Endothelial cell of umbilical vein (primary cell): ENCODE measurements at regions not wholly inside any gene's neighbourhood (a gene's known extent, or its start where the extent isn't known, plus 50 kb on each side); places are given as distances from the start of the nearest gene placed in this dataset.
A peak's percentile ranks its signal among the peaks of the same experiment; 100 is the strongest.

Experiments
- BruUV-seq: library from RNA; stranded (reverse); fragments of 400-500 nt; replicated peaks from 2 replicates; lab custom pipeline; 2021; lab: Mats Ljungman, UMichigan
- CTCF ChIA-PET: fragments of 300-600, 350-600 bp; sonication (Branson Sonifier 250); formaldehyde crosslinking; loops from one replicate; lab custom pipeline; 2021; ENCODE audit warnings: antibody characterized with exemption, inconsistent platforms; lab: Charles Lee
- POLR2A ChIA-PET: fragments of 300-600, 350-600 bp; sonication (Branson Sonifier 250); formaldehyde crosslinking; loops from one replicate; lab custom pipeline; 2021; ENCODE audit warnings: antibody characterized with exemption, inconsistent platforms; lab: Charles Lee
- DNase-seq: peaks from one replicate; pipeline ENCODE4 v3.0.0-alpha.2; 2011; ENCODE audit warnings: low read depth, low spot score
- FAIRE-seq: peaks from 2 replicates; lab custom pipeline; 2011; peaks lifted over from hg19 to GRCh38; lab: Jason Lieb, UNC
- H2AFZ ChIP-seq: 2 replicates; pipeline ENCODE4 v1.6.0; 2012; ENCODE audit warnings: low read depth, low read length, control low read depth, inconsistent platforms
- H3K27ac ChIP-seq: 2 replicates; pipeline ENCODE4 v1.5.1; 2011; ENCODE audit warnings: low read depth, mild to moderate bottlenecking, control low read depth, low read length, moderate library complexity; ENCODE audit not compliant: insufficient read depth
- H3K27me3 ChIP-seq, 2 experiments: 2 replicates each; pipeline versions ENCODE4 v1.6.0 to v1.6.1; 2011; ENCODE audit warnings: low read length in 2 of 2, mixed read lengths in 1 of 2; ENCODE audit not compliant: control insufficient read depth in 2 of 2, insufficient read depth in 2 of 2
- H3K36me3 ChIP-seq, 2 experiments: 2 replicates in 1 of 2; 3 replicates in 1 of 2; pipeline ENCODE4 v1.5.1; 2011; ENCODE audit warnings: low read length in 2 of 2, mild to moderate bottlenecking in 1 of 2, moderate library complexity in 1 of 2; ENCODE audit not compliant: control insufficient read depth in 2 of 2, insufficient read depth in 2 of 2; ENCODE audit errors: extremely low read depth in 1 of 2
- H3K4me1 ChIP-seq: 3 replicates; pipeline ENCODE4 v1.5.1; 2011; ENCODE audit warnings: mild to moderate bottlenecking, low read length; ENCODE audit not compliant: control insufficient read depth, insufficient read depth; ENCODE audit errors: extremely low read depth
- H3K4me2 ChIP-seq: 2 replicates; pipeline ENCODE4 v1.6.1; 2011; ENCODE audit warnings: low read length, control low read depth, mixed read lengths; ENCODE audit not compliant: insufficient read depth
- H3K4me3 ChIP-seq, 3 experiments: fragments of 200-600 bp in 1 of 3; sonication (generic), shearing (Covaris generic) in 1 of 3; replicated peaks in 1 of 3; 2 replicates each; pipeline ENCODE4 v1.5.1; 2011 to 2016; ENCODE audit warnings: control low read depth in 3 of 3, low read length in 3 of 3, mild to moderate bottlenecking in 2 of 3, inconsistent platforms in 1 of 3, low read depth in 1 of 3, moderate library complexity in 1 of 3; ENCODE audit not compliant: insufficient read depth in 1 of 3
- H3K79me2 ChIP-seq: 2 replicates; pipeline ENCODE4 v1.6.0; 2012; ENCODE audit warnings: low read length, inconsistent platforms; ENCODE audit not compliant: control insufficient read depth, insufficient read depth
- H3K9ac ChIP-seq: replicated peaks from 2 replicates; pipeline ENCODE3; 2011; ENCODE audit warnings: low read length, control low read depth; ENCODE audit not compliant: insufficient read depth; ENCODE audit errors: extremely low read depth
- H3K9me1 ChIP-seq: replicated peaks from 3 replicates; pipeline ENCODE4 v1.6.0; 2011; ENCODE audit warnings: mild to moderate bottlenecking, low read length; ENCODE audit not compliant: control insufficient read depth, insufficient read depth; ENCODE audit errors: extremely low read depth
- H3K9me3 ChIP-seq: replicated peaks from 2 replicates; pipeline ENCODE4 v1.5.1; 2012; ENCODE audit warnings: low read length, inconsistent platforms; ENCODE audit not compliant: control insufficient read depth, insufficient read depth
- H4K20me1 ChIP-seq: replicated peaks from 2 replicates; pipeline ENCODE3; 2011; ENCODE audit warnings: mild to moderate bottlenecking, low read length; ENCODE audit not compliant: control insufficient read depth, insufficient read depth; ENCODE audit errors: extremely low read depth
- EZH2 ChIP-seq: IDR thresholded peaks from 2 replicates; pipeline ENCODE4 v1.6.1; 2012; ENCODE audit warnings: borderline replicate concordance, low read depth, mild to moderate bottlenecking, moderate library complexity, low read length, inconsistent platforms; ENCODE audit not compliant: severe bottlenecking
- FOS ChIP-seq: IDR thresholded peaks from 2 replicates; pipeline ENCODE4 v1.6.1; 2011; ENCODE audit warnings: mild to moderate bottlenecking, low read length, moderate library complexity, borderline replicate concordance; ENCODE audit not compliant: insufficient read depth
- JUN ChIP-seq: IDR thresholded peaks from 2 replicates; pipeline ENCODE4 v1.6.1; 2011; ENCODE audit warnings: borderline replicate concordance, low read depth; ENCODE audit not compliant: insufficient read length, insufficient read depth
- MYC ChIP-seq: IDR thresholded peaks from one replicate; pipeline ENCODE4 v1.6.1; 2011; ENCODE audit warnings: mild to moderate bottlenecking, low read depth, low read length
- POLR2AphosphoS5 ChIP-seq: IDR thresholded peaks from 2 replicates; pipeline ENCODE4 v1.6.1; 2012; ENCODE audit warnings: low read depth, mild to moderate bottlenecking, control low read depth, low read length, moderate library complexity; ENCODE audit not compliant: insufficient read depth
- dilution Hi-C: fragments of 300-500 bp; cut with MboI; formaldehyde crosslinking; loops from one replicate; pipeline ENCODE4 v1.15.0; 2019; ENCODE audit warnings: low sequenced_read_pairs; ENCODE audit not compliant: extremely low pct_ligation_motif_present
- intact Hi-C: fragments of 100-400 bp; cut with micrococcal nuclease; formaldehyde crosslinking; loops from one replicate; pipeline ENCODE4 v1.10.0; 2022
- TF ChIP-seq, protein P1 (sequence below), 2 donors: IDR thresholded peaks; 1 replicate in 1 of 2; 2 replicates in 1 of 2; pipeline ENCODE4 v1.5.1; 2011; ENCODE audit warnings: low read length in 2 of 2, mild to moderate bottlenecking in 2 of 2, moderate library complexity in 2 of 2, control low read depth in 1 of 2, inconsistent platforms in 1 of 2, low read depth in 1 of 2; ENCODE audit not compliant: insufficient read depth in 1 of 2; ENCODE audit errors: extremely low read depth in 1 of 2

DNA sequence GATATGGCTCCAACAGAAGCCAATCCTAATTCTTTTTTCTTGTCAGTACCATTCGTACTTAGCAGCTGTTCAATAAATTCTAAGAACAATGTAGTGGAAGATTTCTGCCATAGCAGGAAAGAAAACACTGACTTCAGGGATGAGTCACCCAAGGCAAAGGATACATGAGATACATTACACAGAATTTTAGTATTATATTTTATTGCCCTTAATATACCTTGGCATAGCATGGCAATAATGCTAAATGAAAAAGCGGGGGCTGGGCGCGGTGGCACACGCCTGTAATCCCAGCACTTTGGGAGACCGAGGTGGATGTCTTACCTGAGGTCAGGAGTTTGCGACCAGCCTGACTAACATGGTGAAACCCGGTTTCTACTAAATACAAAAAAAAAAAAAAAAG, 619.1 kb upstream of the DAB2 start:
- Histone ChIP-seq H3K4me3 (no peak overlapping the region), H3K27ac (no peak overlapping the region), H3K36me3 (no peaks in the 10 kb centered on the region), H4K20me1 (no peaks in the 10 kb centered on the region), H3K4me1 (peaks cover 41% of the 10 kb centered on the region), H3K27me3 (no peaks in the 10 kb centered on the region), H3K4me2 (peak overlapping the region; percentile 29), H3K9me3 (no peaks in the 10 kb centered on the region), H3K9ac (no peak overlapping the region), H2AFZ (no peak overlapping the region), H3K9me1 (no peaks in the 10 kb centered on the region), H3K79me2 (no peaks in the 10 kb centered on the region)
- dilution Hi-C loops: no loop called here
- BruUV-seq: no TSS peak
- ChIA-PET CTCF (no interaction called here), POLR2A (interaction anchor here (0.7 kb wide), 1 partner anchor 673 kb away, joined by 3 read pairs; no protein-coding TSS in a partner anchor)
- TF ChIP-seq JUN (peak; percentile 47), POLR2AphosphoS5 (no peak), FOS (peak; percentile 65), EZH2 (no peak)
- intact Hi-C loops: loop anchor here (10.0 kb wide), 1 partner anchor 511 kb away; no protein-coding TSS in a partner anchor
- FAIRE-seq: no peak
- peak; percentile 28 for DNase-seq

DNA sequence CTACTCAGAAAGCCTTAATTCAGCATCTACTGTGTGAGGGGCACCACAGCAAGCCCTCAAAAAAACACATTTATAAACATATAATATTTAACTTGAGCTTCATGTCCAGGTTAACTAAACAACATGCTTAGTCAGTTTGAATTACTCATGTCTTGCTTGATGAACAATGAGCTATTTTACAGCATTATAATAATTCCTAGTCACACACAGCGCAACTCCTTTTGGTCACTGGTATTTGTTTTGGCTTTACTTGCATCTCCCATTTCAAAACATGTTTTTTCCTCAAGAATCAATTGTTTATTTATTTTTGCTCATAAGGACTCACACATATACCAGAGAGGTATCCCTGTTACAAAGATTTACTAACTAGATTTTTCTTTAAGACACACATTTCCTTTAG, 616.7 kb upstream of the DAB2 start:
- H3K79me2 ChIP-seq: no peaks in the 10 kb centered on the region
- no peaks in the 10 kb centered on the region for H3K9me3 ChIP-seq
- dilution Hi-C loops (no loop called here), intact Hi-C loops (loop anchor here (10.0 kb wide), 1 partner anchor 513 kb away; no protein-coding TSS in a partner anchor)
- peak; percentile 82 for DNase-seq
- no peaks in the 10 kb centered on the region for H3K9me1 ChIP-seq
- H3K36me3 ChIP-seq: no peaks in the 10 kb centered on the region
- peak; percentile 21 for TF ChIP-seq JUN
- TF ChIP-seq, protein P1, sequence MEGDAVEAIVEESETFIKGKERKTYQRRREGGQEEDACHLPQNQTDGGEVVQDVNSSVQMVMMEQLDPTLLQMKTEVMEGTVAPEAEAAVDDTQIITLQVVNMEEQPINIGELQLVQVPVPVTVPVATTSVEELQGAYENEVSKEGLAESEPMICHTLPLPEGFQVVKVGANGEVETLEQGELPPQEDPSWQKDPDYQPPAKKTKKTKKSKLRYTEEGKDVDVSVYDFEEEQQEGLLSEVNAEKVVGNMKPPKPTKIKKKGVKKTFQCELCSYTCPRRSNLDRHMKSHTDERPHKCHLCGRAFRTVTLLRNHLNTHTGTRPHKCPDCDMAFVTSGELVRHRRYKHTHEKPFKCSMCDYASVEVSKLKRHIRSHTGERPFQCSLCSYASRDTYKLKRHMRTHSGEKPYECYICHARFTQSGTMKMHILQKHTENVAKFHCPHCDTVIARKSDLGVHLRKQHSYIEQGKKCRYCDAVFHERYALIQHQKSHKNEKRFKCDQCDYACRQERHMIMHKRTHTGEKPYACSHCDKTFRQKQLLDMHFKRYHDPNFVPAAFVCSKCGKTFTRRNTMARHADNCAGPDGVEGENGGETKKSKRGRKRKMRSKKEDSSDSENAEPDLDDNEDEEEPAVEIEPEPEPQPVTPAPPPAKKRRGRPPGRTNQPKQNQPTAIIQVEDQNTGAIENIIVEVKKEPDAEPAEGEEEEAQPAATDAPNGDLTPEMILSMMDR (IDR thresholded peaks at IDR 0.05; ENCODE audit: extremely low read depth in 1 of 2, insufficient read depth in 1 of 2, low read depth in 1 of 2, low read length in 2 of 2): no peak
- no peak for TF ChIP-seq MYC
- peak; percentile 30 for TF ChIP-seq FOS
- H3K4me1 ChIP-seq: peaks cover 32% of the 10 kb centered on the region
- no peak overlapping the region for H3K27ac ChIP-seq
- POLR2A ChIA-PET: no interaction called here
- FAIRE-seq: no peak
- CTCF ChIA-PET: interaction anchor here (1.6 to 2.2 kb wide), 3 partner anchors 9 to 648 kb away, joined by 4 to 5 read pairs (median 5); no protein-coding TSS in a partner anchor
- no peaks in the 10 kb centered on the region for H4K20me1 ChIP-seq
- peak overlapping the region; percentile 45 for H3K4me2 ChIP-seq
- H3K9ac ChIP-seq: peak overlapping the region; percentile 6
- BruUV-seq: no TSS peak
- no peaks in the 10 kb centered on the region for H3K27me3 ChIP-seq
- no peak overlapping the region for H3K4me3 ChIP-seq
- no peak overlapping the region for H2AFZ ChIP-seq
